CD4-positive, alpha-beta T cell treated with Interleukin-6 at 100 ng/mL for 8 hours (primary cell): ENCODE measurements at regions not wholly inside any gene's neighbourhood (a gene's known extent, or its start where the extent isn't known, plus 50 kb on each side); places are given as distances from the start of the nearest gene placed in this dataset.

Source experiments
- DNase-seq: peaks from one replicate; pipeline ENCODE4 v3.0.0-alpha.2; 2020; ENCODE audit warnings: mixed read lengths, low spot score

GRCh38 chr5:143464723-143465490, 61.4 kb upstream of the NR3C1 start:
- no peak for DNase-seq

GRCh38 chr5:143462431-143462830, 58.9 kb upstream of the NR3C1 start:
- no peak for DNase-seq

GRCh38 chr5:143459433-143459832, 55.9 kb upstream of the NR3C1 start:
- no peak for DNase-seq

GRCh38 chr5:143456952-143457547, 53.6 kb upstream of the NR3C1 start:
- no peak for DNase-seq

- no peak for DNase-seq
Observed at GRCh38 chr5:143454936-143455516, 51.5 kb upstream of the NR3C1 start.

- DNase-seq: no peak
Observed at GRCh38 chr5:143453720-143454119, 50.2 kb upstream of the NR3C1 start.
